GM21737 (cell line): ENCODE measurements at regions not wholly inside any gene's neighbourhood (a gene's known extent, or its start where the extent isn't known, plus 50 kb on each side); places are given as distances from the start of the nearest gene placed in this dataset.
A peak's percentile ranks its signal among the peaks of the same experiment; 100 is the strongest.
"Not testable (repeated sequence)": the region's sequence is repeated elsewhere in the genome, so short reads cannot be mapped to it uniquely, and the experiment has no call there.

Experiments used
- ATAC-seq: cut with Tn5 transposase; IDR thresholded peaks from one replicate; pipeline ENCODE4 v1.9.1; 2021; ENCODE audit warnings: mild to moderate bottlenecking, moderate library complexity; ENCODE audit not compliant: unreplicated experiment

- ATAC-seq, result no peak
Observed at GRCh38 chr1:209191262-209191634, 392.3 kb upstream of the CAMK1G start.

- ATAC-seq, result no peak
Observed at GRCh38 chr1:209196140-209196539, 387.4 kb upstream of the CAMK1G start.

GRCh38 chr1:209198961-209199750, 384.4 kb upstream of the CAMK1G start:
- no peak for ATAC-seq

- ATAC-seq, result no peak
Observed at GRCh38 chr1:209199822-209200221, 383.7 kb upstream of the CAMK1G start.

DNA sequence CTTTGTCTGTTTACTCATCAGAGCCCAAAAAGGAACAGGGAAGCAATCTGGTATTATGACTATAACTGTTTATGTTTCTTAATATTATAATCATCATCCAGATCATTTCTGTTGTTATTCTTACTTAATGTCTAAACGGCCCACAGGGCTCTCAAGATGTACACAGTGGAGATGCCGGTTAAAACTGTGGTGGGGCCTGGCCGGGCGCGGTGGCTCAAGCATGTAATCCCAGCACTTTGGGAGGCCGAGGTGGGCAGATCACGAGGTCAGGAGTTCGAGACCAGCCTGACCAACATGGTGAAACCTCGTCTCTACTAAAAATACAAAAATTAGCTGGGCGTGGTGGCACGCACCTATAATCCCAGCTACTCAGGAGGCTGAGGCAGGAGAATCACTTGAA, 381.2 kb upstream of the CAMK1G start:
- not testable (repeated sequence) for ATAC-seq

DNA sequence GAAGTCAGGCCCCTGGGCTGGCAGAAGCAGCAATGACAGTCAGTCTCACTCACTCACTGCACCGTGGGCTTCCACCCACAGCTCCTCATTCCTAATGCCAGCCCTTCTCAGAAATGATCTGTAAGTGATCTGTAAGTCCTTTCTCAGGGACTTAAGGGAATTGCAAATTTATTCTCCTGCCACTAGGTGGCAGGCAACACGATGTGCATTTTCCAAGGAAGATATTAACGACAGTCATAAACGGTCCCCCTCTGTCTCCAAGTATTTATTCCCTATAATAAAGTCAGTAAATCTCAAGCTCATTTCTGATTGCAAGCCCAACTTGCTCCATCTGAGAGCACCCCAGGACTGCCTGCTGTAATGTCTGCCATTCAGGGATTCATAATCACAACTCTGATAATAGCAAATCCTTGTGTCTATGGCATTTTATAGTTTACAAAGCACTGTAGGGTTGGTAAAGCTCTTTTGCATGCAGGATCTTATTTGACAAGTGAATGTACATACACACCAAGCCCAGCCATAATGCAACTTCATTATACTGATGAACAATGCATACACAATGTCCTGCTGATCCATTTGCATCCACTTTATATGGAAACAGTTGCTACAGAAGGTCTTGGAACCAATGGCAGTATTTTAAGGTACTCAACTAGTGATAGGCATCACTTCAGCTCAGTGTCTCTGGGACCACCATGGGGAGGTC, 380.5 kb upstream of the CAMK1G start:
- ATAC-seq, result no peak

DNA sequence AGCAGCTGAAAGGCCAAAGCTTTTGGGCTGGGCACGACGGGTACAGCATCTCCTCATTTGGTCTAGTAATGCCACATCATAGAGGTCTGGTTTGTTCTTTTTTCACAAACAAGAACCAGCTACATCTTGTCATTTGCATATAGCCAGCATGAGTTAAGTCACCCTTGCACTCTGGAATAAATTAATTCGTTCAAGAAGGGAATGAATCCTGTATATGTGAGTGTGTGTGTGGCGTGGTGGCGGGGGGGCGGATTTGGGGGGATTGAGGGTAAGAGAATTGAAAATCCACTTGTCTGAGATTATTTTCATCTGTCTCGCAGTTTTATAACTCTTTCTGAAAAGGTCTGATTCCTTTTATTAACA, 380.0 kb upstream of the CAMK1G start:
- ATAC-seq, result no peak

DNA sequence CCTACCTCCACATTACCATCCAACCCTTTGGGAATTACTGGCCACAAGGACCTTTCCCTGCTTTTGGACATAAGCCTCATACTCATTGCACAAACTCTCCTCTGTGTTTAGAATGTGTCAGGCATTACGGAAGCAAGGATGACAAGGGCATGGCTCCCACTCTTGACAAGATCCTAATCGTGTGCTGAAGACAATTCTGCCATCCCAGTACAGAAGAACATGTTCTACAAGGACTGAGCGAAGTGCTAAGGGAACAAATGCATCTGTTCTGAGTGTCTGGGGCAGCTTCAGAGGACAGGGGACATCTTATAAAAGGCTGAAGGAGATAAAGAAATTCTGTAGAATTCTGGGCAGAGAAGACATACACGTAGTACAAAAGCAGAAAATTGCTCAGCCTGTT, 378.5 kb upstream of the CAMK1G start:
- no peak for ATAC-seq

DNA sequence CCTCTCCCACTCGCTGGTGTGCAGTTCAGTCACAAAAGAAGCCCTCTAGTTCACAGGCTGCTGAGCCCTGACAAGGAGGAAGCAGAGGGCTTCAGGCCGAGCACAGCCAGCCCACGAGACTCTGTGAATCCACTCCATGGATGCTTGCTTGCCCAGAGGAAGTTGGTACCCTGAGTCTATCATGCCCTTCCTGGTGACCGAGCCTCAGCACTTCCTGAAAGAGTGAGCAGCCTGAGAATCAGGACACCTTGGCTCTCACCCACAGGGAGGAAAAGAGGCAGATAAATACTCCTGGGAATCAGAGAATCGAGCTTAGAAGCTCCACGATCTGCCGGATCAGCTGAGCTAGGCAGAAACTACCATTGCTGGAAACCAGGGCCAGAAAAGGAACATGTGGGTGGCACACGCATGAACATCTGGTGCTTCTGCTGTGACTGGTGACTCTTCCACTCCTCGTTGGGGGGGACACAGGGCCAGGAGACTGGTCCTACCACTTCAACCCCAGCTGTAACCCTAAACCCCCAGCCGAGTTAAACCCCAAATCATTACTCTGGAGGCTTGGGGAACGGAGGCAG, 376.3 kb upstream of the CAMK1G start:
- ATAC-seq, result no peak

DNA sequence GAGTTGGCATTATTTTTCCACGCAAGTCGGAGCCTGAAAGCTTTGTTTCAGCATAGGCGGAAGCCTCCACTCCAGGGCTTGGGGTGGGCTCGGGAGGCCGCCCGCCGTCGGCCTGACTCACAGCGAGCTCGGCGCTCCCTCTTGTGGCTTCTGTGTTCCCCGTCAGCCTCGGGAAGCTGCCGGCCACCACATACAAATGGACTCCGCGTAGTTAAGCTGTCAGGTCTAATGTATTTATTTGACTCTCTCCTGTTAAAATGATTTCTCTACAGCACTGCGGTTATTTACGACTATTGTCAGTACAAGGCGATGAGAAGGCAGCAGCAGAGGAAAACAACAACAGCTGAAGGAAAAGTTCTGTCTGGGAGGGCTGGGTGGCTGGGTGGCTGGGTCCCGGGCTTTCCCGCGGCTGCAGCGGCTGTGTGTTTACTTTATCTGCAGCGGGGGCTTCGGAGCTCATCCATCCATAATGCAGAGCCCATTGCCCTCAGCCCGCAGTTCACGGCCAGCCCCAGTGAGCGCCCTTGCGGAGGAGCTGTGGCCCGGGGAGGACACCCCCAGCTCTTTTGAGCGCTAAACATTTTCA, 375.7 kb upstream of the CAMK1G start:
- ATAC-seq, result peak; percentile 74

DNA sequence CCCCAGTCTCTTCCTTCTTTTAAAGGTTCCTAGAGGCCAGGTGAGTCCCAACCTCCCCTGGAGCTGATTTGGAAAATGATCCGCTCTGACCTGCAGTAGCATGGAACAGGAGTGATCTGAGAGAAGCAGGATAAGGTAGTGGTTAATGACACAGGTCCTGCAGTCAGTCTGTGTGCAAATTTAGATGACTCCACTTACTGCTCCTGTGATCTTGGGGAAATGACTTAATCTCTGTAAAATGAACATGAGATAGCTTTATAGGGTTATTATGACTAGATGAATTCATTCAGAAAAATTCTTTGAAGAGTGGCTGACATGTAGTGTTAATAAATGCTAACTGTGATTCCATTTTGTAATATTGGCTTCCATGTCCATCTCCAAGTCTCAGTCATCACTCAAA, 374.9 kb upstream of the CAMK1G start:
- no peak for ATAC-seq

GRCh38 chr1:209213989-209214388, 369.5 kb upstream of the CAMK1G start:
- no peak for ATAC-seq

GRCh38 chr1:209215826-209216225, 367.7 kb upstream of the CAMK1G start:
- no peak for ATAC-seq

GRCh38 chr1:209218113-209218512, 365.4 kb upstream of the CAMK1G start:
- no peak for ATAC-seq

GRCh38 chr1:209218981-209219380, 364.5 kb upstream of the CAMK1G start:
- no peak for ATAC-seq

GRCh38 chr1:209219791-209220524, 363.6 kb upstream of the CAMK1G start:
- no peak for ATAC-seq

GRCh38 chr1:209222826-209223225, 360.7 kb upstream of the CAMK1G start:
- no peak for ATAC-seq

DNA sequence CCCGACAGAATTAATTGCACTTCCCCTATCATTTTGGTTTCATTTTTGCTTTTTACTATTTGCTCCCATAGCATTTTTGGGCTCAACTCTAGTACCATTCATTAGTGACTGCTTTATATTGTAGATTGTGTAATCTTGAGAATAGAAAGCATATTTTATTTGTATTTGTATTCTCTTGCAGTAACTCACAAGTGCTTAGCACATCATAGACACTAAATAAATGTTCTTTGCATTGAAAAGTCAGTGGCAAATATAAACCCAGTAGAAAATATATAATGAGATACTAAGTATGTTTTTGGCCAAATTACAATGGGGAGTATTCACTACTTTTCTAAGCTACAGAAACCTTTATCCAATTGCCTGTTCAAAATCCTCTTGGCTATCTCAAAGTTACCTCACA, 359.7 kb upstream of the CAMK1G start:
- no peak for ATAC-seq

DNA sequence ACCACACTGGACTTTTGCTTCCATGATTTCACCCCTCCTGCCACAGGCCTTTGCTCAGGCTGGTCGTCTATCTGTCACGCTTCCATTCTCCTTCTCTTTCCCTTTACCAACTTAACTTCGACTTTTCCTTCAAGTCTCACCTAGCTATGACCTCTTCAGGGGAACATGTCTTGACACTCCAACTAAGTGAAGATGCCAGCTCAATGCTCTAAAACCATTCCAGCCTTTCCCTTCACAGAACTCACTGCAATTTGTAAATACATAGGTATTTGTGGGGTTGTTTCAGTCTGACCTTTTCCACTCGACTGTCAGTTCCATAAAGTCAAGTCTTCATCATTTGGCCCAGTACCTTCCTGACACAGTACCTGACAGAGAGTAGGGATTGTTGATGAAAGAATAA, 358.6 kb upstream of the CAMK1G start:
- ATAC-seq, result no peak

- no peak for ATAC-seq
Observed at GRCh38 chr1:209227171-209227570, 356.3 kb upstream of the CAMK1G start.

DNA sequence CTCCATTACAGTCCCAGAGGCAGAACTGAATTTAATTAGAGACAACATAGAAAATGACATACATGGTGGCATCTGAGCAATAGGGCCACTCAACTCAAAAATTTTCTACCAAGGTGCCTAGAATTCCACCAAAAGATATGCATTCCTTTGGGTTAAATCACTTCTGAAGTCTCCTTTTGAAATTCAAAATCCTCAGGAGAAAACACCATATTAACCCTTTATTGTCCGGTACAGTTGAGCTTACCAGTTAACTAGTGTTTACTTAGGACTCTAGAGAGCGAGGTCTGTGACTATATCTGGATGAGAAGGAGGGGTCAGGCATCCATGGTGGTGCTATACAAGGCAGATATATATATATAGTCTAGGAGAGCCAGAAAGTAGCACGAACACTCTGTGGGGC, 355.6 kb upstream of the CAMK1G start:
- no peak for ATAC-seq
